HG03025 (cell line): ENCODE measurements at regions not wholly inside any gene's neighbourhood (a gene's known extent, or its start where the extent isn't known, plus 50 kb on each side); places are given as distances from the start of the nearest gene placed in this dataset.
"Not testable (repeated sequence)": the region's sequence is repeated elsewhere in the genome, so short reads cannot be mapped to it uniquely, and the experiment has no call there.

ENCODE experiments used
- ATAC-seq: cut with Tn5 transposase; IDR thresholded peaks from one replicate; pipeline ENCODE4 v1.9.1; 2021; ENCODE audit warnings: mild to moderate bottlenecking, moderate library complexity; ENCODE audit not compliant: unreplicated experiment, low FRiP score

GRCh38 chr2:146604521-146604920 is 1240.3 kb upstream of the ACVR2A start:
- no peak for ATAC-seq

DNA sequence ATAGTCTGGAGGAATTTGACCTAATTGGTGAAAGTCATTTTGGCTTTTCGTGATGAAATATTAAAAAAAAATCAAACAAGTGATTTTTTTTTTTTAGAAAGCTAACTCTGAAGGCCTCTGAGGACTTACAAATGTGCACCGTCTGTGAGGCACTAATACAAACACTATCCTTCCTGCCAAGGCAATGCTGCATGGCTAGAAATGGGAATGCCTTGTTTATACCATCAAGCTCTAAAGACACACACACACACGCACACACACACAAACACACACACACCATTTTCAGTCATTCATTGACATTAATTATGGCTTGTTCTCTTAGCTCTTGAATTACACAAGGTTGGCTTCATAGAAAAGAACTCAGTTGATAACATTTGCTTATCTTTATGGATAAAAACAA is 1242.0 kb upstream of the ACVR2A start:
- ATAC-seq = no peak

DNA sequence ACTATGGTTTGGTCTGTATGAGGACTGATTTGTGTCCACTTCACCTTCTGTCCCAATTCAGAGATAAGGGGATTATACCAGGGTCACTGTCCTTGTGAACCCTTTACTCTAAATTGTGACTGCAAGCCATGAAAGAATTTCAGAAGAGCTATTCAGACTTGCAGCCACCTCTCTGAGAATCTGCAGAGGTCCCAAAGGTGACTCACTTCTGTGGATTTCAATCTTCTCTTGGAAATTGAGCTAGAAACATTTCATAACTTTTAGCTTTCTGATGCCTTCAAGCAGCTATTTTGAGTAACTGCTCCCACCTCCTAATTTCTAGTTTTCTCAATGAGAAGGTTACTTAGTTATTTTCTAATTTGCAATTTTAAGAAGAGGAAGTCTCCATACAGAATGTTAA is 1242.4 kb upstream of the ACVR2A start:
- ATAC-seq = no peak

DNA sequence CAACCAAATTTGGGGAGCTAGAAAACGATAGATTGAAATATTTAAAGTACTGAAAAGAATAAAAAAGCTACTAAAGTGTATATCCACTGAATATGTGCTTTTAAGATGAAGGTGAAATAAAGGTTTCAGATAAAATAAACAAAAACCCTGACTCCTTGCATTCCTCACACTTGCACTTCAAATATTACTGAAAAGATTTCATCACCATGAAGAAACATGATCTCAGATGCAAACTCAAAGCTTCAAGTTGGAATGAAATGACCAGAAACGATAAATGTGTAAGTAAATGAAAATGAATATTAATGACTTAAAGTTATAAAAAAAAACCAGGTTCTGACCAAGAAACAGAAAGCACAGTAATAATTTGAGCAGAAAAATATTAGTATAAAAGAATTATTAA is 1246.0 kb upstream of the ACVR2A start:
- ATAC-seq = no peak

- no peak for ATAC-seq
These were observed 1247.5 kb upstream of the ACVR2A start for GRCh38 chr2:146597291-146597690.

DNA sequence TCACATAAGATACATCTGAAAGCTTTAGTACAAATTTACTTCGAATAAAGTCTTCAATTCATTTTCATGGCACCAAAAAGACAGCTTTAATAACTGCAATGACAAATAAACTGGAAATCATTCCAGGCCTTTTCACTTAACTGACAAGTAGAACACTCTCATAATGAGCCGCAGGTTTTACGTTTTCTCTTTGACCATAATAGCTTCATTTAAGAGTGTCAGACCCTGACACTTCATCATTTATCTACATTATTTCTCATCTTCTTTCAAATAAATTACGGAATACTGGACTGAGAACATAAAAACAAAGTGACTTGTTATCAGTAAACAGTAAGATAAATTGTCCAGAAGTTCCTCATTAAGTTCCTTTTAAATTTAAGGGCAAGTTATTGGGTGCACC is 1252.9 kb upstream of the ACVR2A start:
- no peak for ATAC-seq

DNA sequence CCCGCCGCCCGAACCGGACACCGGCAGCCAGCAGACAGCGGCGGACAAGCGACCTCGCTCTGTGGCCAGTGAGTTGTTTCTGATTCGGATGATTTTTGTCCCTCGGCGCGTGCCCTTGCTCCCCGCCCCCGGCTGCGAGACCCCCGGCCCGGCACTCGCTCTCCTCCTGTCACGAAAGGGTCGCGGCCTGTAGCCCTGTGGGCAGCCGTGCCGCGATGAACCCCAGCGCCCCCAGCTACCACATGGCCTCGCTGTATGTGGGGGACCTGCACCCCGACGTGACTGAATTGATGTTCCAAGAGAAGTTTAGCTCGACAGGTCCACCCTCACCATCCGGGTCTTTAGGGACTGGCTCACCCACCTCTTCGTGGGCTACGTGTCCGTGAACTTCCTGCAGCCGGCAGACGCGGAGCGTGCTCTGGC is 1257.5 kb upstream of the ACVR2A start:
- no peak for ATAC-seq

- ATAC-seq = no peak
These were observed 1260.5 kb upstream of the ACVR2A start for GRCh38 chr2:146584316-146584715.

GRCh38 chr2:146579147-146579930 is 1265.5 kb upstream of the ACVR2A start:
- no peak for ATAC-seq

DNA sequence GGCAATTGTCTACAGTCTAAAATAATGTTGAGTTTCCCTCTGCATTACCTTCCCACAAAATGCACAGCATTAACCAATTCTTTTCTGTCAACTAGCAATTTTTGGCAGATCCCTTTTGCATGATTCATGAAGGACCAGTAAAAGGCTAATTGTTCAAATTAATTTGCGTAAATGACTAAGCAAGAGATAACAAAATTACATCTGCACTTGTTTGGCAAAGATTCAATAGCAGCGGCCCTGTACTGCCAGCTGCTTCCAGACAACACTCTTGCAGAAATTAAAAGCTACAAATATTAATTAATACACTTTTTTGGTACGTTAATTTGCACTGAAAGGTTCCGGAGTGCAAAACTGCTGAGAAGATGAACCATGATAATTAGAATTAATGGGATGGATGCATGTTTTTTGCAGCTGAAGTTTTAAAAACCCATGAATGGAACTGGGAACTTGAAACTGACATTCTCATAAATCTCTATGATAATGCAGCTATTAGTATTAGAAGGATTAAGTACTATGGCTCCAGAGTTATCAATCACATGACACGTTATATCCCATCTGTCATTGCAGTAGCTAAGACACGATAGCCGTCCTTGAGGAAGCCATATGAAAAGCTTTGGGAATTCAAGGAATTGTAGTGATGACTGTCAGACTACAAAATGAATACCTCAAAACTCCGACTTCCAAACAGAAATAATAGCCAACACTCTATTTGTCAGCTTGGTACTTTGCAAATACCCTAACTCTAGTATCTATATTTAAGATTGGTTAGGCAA is 1268.3 kb upstream of the ACVR2A start:
- ATAC-seq = no peak

DNA sequence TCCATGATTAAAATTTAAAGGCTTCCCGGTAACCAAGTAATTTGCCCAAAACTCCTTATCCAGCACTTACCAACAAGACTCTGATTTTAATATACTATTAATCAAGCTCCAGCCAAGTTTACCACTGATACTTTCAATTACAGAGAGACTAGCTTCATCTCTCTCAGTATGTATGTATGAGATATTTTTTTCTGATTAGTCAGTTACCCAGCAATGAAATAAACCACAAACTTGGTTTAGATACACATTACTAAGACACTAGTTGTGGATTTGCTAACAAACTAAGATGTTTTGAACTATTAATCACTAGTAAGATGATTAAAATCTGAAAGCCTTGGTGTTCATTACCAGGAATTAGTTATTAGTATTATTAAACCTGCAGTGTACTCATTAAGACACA is 1272.2 kb upstream of the ACVR2A start:
- no peak for ATAC-seq

DNA sequence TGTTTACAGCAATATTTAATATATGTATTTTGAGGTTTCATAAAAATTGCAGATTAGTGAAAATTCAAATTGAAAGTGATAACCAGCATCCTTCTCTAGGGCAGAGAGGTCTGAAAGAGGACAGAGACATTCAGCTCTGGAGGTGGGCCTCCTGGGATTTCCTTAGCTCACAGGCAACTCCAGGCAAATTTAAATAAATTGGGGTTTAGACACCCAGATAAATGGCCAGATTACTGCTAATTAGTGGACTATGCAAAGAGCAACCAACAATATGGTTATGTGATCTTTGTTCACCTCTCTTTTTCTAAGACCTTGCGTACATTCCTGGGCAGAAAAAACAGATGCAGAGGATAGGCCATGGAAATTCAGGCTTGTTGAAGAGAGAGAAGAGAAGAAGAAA is 1282.8 kb upstream of the ACVR2A start:
- no peak for ATAC-seq

DNA sequence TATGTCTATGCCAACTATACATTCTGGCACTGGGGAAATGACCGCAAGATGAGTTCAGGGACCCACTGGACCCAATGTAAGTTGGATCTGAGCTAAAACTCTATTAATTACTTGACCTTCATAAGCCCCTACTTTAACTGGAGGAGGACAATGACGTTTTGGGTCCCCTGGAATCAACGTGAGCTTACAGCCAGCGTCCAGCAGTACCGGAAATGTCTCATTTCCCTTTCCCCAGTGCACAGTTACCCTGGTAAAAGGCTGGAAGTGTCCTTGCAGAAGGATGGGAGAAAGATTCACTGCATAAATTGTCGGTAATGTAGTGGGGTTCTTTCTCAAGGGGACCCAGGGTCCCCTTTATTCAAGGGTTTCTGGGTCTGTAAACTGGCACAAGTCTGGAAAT is 1297.6 kb upstream of the ACVR2A start:
- ATAC-seq = no peak

- ATAC-seq = no peak
These were observed 1300.1 kb upstream of the ACVR2A start for GRCh38 chr2:146544701-146545100.

DNA sequence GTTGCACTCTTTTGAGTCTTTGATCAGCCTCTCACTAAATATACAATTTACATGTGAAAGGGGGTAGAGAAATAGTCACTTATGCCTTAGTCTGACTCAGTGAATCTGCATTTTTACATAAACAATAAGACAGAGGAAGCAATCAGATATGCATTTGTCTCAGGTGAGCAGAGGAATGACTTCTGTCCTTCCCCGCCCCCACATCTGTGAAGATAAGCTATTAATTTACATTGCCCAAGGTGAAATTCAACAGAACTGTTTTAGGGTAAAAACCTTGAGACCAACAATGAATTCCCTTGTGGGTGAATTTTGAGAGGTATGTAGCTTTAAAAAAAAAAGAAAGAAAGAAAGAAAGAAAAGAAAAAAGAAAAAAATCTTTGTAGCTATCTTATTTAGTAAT is 1302.9 kb upstream of the ACVR2A start:
- ATAC-seq = no peak

DNA sequence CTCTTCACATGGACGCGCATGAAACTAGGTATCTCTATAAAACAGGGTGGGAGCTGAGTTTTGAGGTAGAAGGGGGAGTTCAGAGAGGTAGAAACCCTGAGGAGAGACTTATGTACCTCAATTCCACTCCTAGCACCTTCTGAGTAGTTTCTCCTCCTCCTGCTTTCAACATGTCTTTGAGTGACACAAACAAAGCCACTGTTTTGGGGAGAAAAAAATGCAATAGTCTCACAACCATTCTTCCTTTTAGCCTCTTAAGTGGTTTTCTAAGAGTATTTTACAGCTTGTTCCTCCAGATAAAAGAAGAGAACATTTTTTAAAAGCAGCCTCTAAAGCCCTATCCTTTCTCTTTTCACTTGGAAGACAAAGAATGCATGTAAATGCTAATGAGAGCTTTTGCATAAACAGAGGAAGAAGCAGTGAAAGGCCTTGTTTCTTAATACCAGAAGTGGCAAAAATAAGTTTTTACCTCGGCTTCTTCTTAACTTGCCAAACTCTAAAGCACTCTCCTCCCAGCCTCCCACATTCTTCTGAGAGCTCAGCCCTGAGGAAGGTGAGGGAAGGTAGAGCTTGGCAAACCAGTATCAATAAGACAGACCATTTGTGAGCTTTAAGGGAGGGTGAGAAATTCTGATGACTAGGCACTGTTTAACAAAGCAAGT is 1304.4 kb upstream of the ACVR2A start:
- ATAC-seq = no peak

DNA sequence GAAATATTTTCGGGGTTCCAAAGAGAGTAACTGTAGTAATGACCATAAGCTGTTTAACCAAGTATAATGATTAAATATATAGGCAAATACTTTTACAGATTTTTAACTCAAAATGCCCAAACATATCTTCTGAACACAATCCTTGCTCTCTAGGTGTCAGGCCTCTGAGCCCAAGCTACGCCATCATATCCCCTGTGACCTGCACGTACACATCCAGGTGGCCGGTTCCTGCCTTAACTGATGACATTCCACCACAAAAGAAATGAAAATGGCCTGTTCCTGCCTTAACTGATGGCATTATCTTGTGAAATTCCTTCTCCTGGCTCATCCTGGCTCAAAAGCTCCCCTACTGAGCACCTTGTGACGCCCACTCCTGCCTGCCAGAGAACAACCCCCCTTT is 1305.1 kb upstream of the ACVR2A start:
- ATAC-seq = not testable (repeated sequence)

DNA sequence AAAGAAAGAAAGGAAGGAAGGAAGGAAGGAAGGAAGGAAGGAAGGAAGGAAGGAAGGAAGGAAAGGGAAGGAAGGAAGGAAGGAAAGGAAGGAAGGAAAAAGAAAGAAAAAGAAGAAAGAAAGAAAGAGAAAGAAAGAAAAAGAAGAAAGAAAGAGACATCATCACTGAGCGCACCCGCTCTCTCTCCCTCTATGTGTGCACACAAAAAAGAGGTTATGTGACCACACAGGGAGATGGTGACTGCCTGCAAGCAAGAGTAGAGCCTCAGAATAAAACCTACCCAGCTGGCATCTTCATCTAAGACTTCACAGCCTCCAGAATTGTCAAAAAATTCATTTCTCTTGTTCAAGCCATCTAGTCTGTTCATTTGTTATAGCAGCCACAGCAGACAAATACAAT is 1307.4 kb upstream of the ACVR2A start:
- no peak for ATAC-seq

DNA sequence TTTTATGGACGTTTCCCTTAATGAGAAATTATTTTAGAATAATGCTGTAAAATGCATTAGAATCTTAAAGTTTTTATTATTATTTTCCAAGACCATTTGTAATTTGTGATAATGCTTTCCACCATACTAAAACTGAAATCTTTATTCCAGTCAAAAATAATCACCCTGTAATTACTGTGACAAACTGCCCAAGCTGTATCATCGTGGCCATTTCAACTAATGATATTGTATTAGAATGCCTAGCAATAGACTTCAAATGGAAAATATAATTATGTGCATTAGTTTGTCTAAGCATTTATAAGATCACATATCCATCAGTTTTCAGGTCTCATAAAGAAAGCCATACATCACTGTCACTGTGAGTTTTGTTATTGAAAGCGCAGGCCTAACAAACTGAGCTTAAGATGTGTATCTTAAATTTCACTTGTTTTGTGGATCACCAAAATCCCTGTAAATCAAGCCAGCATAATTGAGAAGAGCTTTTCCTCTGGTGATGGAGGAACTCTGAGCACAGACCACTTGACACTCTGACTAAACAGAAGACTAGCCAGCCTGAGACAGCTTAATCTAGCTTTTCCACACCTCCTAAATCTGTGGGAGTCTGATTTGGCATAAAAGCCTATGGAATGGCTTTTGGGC is 1312.2 kb upstream of the ACVR2A start:
- ATAC-seq = no peak

GRCh38 chr2:146532009-146532408 is 1312.8 kb upstream of the ACVR2A start:
- no peak for ATAC-seq

GRCh38 chr2:146530886-146531285 is 1313.9 kb upstream of the ACVR2A start:
- no peak for ATAC-seq
